ENCODE measurements at regions not wholly inside any gene's neighbourhood (a gene's known extent, or its start where the extent isn't known, plus 50 kb on each side); places are given as distances from the start of the nearest gene placed in this dataset.

- no peaks in the 10 kb centered on the region for H3K4me1 ChIP-seq (ENCODE audit: insufficient read depth, low read length)
- no peaks in the 10 kb centered on the region for H3K79me1 ChIP-seq (ENCODE audit: insufficient read depth, low read depth, low read length, poor library complexity, severe bottlenecking)
- H2AK5ac ChIP-seq (ENCODE audit: insufficient read length, low read length): no peak overlapping the region
- no peak overlapping the region for H3K27ac ChIP-seq (ENCODE audit: insufficient read length, low read depth, low read length)
- DNase-seq: no peak
- H3K4me2 ChIP-seq (ENCODE audit: insufficient read depth, insufficient read length, low read length): no peak overlapping the region
- no peak overlapping the region for H2AFZ ChIP-seq (ENCODE audit: low read length)
- no peak overlapping the region for H3K4ac ChIP-seq (ENCODE audit: low read depth, low read length)
- no peak overlapping the region for H2BK120ac ChIP-seq (ENCODE audit: low read depth, low read length, poor library complexity, severe bottlenecking)
- H3K23ac ChIP-seq (ENCODE audit: insufficient read length, low read depth, low read length): no peak overlapping the region
- H3K9ac ChIP-seq (ENCODE audit: extremely low read depth, insufficient read length, low read length): no peak overlapping the region
- WGBS (ENCODE audit: extremely low coverage, insufficient read length, low lambda C conversion rate): no CpG with 5 or more reads among the region's 5 CpGs
- peaks cover 2% of the 10 kb centered on the region for H3K27me3 Mint-ChIP-seq (ENCODE audit: low read depth)
- no peak overlapping the region for H3K18ac ChIP-seq (ENCODE audit: insufficient read length, low read depth, low read length)
- H3K79me2 ChIP-seq (ENCODE audit: insufficient read depth, low read length): no peaks in the 10 kb centered on the region
- H3K36me3 Mint-ChIP-seq (ENCODE audit: insufficient read depth in 1 of 3, low read depth in 3 of 3): no peaks in the 10 kb centered on the region
- no peak overlapping the region for H4K8ac ChIP-seq (replicated peaks; ENCODE audit: insufficient read length, low read depth, low read length)
- no peak overlapping the region for H2BK15ac ChIP-seq (ENCODE audit: low read depth, low read length)
- no peak overlapping the region for H2BK12ac ChIP-seq (ENCODE audit: insufficient read length, low read depth, low read length)
- no peaks in the 10 kb centered on the region for H3K23me2 ChIP-seq (ENCODE audit: insufficient read length, low read depth, low read length, poor library complexity, severe bottlenecking)
- H3K9me3 ChIP-seq (ENCODE audit: control insufficient read depth, low read depth, low read length): no peaks in the 10 kb centered on the region
- H3K4me3 Mint-ChIP-seq: no peak overlapping the region
- peak; percentile 27; the same call in 2 of the 3 replicates for TF ChIP-seq CTCF (conservative IDR thresholded peaks at IDR 0.05)
- no peak overlapping the region for H3K14ac ChIP-seq (ENCODE audit: insufficient read depth, low read length)
- H3K4me1 Mint-ChIP-seq: peaks cover 0 to 6% of the 10 kb centered on the region in 2 experiments; a peak in 2 of 4 replicates
- H4K20me1 ChIP-seq (ENCODE audit: control insufficient read depth, insufficient read depth, insufficient read length): no peaks in the 10 kb centered on the region
- H3K27me3 ChIP-seq (ENCODE audit: insufficient read depth, low read length): no peaks in the 10 kb centered on the region
- H4K91ac ChIP-seq (ENCODE audit: insufficient read length, low read depth, low read length): no peak overlapping the region
- no peak overlapping the region for H3T11ph ChIP-seq (ENCODE audit: low read length)
- no peaks in the 10 kb centered on the region for H3K9me3 Mint-ChIP-seq
- H3K27ac Mint-ChIP-seq: no peak overlapping the region; a peak in 1 of 7 replicates
- H2BK5ac ChIP-seq (ENCODE audit: insufficient read length, low read length): no peak overlapping the region
- H3K56ac ChIP-seq (ENCODE audit: insufficient read length, low read depth, low read length): no peak overlapping the region
- no peak overlapping the region for H4K5ac ChIP-seq (ENCODE audit: insufficient read length, low read depth, low read length)
- H2BK20ac ChIP-seq (ENCODE audit: low read depth, low read length, poor library complexity, severe bottlenecking): no peak overlapping the region
Measured at GRCh38 chr16:79757163-79757562, 156.6 kb upstream of the MAF start.

Data from H9 (cell line).